MM.1S (cell line): ENCODE measurements at regions not wholly inside any gene's neighbourhood (a gene's known extent, or its start where the extent isn't known, plus 50 kb on each side); places are given as distances from the start of the nearest gene placed in this dataset.
"Not testable (repeated sequence)": the region's sequence is repeated elsewhere in the genome, so short reads cannot be mapped to it uniquely, and the experiment has no call there.

Experiments used
- DNase-seq: peaks from one replicate; pipeline ENCODE4 v3.0.0-alpha.2; 2015
- H2AFZ ChIP-seq: fragments of 300-600 bp; sonication (generic); 2 replicates; pipeline ENCODE4 v1.6.0; 2016; ENCODE audit warnings: antibody characterized with exemption, low read length
- H3F3A ChIP-seq: fragments of 300-600 bp; sonication (generic); 2 replicates; pipeline ENCODE4 v1.6.1; 2016; ENCODE audit warnings: mild to moderate bottlenecking, antibody characterized with exemption, low read length, moderate library complexity, mixed read lengths; ENCODE audit not compliant: insufficient read depth
- H3K27ac ChIP-seq: fragments of 300-600 bp; sonication (generic); 2 replicates; pipeline ENCODE4 v1.5.1; 2016; ENCODE audit warnings: mild to moderate bottlenecking, low read length
- H3K27me3 ChIP-seq: fragments of 300-600 bp; sonication (generic); replicated peaks from 2 replicates; pipeline ENCODE4 v1.6.0; 2016; ENCODE audit warnings: low read length; ENCODE audit not compliant: insufficient read depth
- H3K36me3 ChIP-seq: fragments of 300-600 bp; sonication (generic); replicated peaks from 2 replicates; pipeline ENCODE4 v1.6.1; 2016; ENCODE audit warnings: mild to moderate bottlenecking, low read length, mixed read lengths; ENCODE audit not compliant: insufficient read depth
- H3K4me1 ChIP-seq: fragments of 300-600 bp; sonication (generic); 2 replicates; pipeline ENCODE4 v1.6.1; 2016; ENCODE audit warnings: low read length, mixed read lengths
- H3K4me2 ChIP-seq: fragments of 300-600 bp; sonication (generic); 2 replicates; pipeline ENCODE4 v1.6.0; 2016; ENCODE audit warnings: low read depth, low read length
- H3K4me3 ChIP-seq: fragments of 300-600 bp; sonication (generic); 2 replicates; pipeline ENCODE4 v1.5.1; 2016; ENCODE audit warnings: low read length, mixed read lengths
- H3K79me2 ChIP-seq: fragments of 300-600 bp; sonication (generic); 2 replicates; pipeline ENCODE4 v1.6.1; 2016; ENCODE audit warnings: mixed run types, low read length, mixed read lengths
- H3K9ac ChIP-seq: fragments of 300-600 bp; sonication (generic); 2 replicates; pipeline ENCODE4 v1.6.1; 2016; ENCODE audit warnings: low read length, mixed read lengths
- H3K9me2 ChIP-seq: fragments of 300-600 bp; sonication (generic); replicated peaks from 2 replicates; pipeline ENCODE4 v1.6.1; 2016; ENCODE audit warnings: mild to moderate bottlenecking, low read length, mixed read lengths; ENCODE audit not compliant: insufficient read depth
- H3K9me3 ChIP-seq: fragments of 300-600 bp; sonication (generic); replicated peaks from 2 replicates; pipeline ENCODE4 v1.6.1; 2016; ENCODE audit warnings: mild to moderate bottlenecking, low read length, mixed read lengths; ENCODE audit not compliant: insufficient read depth
- H4K20me1 ChIP-seq: fragments of 300-600 bp; sonication (generic); 2 replicates; pipeline ENCODE4 v1.6.1; 2016; ENCODE audit warnings: mild to moderate bottlenecking, low read length, moderate library complexity, mixed read lengths; ENCODE audit not compliant: insufficient read depth
- EZH2 ChIP-seq: fragments of 300-600 bp; sonication (generic); optimal IDR thresholded peaks from 2 replicates; pipeline ENCODE3; 2017; ENCODE audit warnings: low read depth, mild to moderate bottlenecking, antibody characterized with exemption, low read length, mixed read lengths
- EZH2phosphoT487 ChIP-seq: fragments of 300-600 bp; sonication (generic); IDR thresholded peaks from 2 replicates; pipeline ENCODE4 v1.6.1; 2018; ENCODE audit warnings: antibody characterized with exemption, low read length
- TF ChIP-seq, protein P1 (sequence below): fragments of 300-600 bp; sonication (generic); IDR thresholded peaks from 2 replicates; pipeline ENCODE4 v1.5.1; 2016; ENCODE audit warnings: antibody characterized with exemption, low read length, mixed read lengths

GRCh38 chrX:73964579-73964978 is 112.1 kb upstream of the XIST start:
- Histone ChIP-seq H3K9ac (no peak overlapping the region), H3K4me2 (no peak overlapping the region), H2AFZ (no peak overlapping the region), H4K20me1 (no peaks in the 10 kb centered on the region), H3K4me3 (no peak overlapping the region), H3K9me3 (no peaks in the 10 kb centered on the region), H3K9me2 (no peaks in the 10 kb centered on the region), H3K36me3 (no peaks in the 10 kb centered on the region), H3K4me1 (no peaks in the 10 kb centered on the region), H3F3A (no peaks in the 10 kb centered on the region), H3K27me3 (no peaks in the 10 kb centered on the region), H3K79me2 (peaks cover 74% of the 10 kb centered on the region), H3K27ac (no peak overlapping the region)
- DNase-seq = no peak
- TF ChIP-seq EZH2phosphoT487 (no peak), EZH2 (no peak)
- TF ChIP-seq, protein P1, sequence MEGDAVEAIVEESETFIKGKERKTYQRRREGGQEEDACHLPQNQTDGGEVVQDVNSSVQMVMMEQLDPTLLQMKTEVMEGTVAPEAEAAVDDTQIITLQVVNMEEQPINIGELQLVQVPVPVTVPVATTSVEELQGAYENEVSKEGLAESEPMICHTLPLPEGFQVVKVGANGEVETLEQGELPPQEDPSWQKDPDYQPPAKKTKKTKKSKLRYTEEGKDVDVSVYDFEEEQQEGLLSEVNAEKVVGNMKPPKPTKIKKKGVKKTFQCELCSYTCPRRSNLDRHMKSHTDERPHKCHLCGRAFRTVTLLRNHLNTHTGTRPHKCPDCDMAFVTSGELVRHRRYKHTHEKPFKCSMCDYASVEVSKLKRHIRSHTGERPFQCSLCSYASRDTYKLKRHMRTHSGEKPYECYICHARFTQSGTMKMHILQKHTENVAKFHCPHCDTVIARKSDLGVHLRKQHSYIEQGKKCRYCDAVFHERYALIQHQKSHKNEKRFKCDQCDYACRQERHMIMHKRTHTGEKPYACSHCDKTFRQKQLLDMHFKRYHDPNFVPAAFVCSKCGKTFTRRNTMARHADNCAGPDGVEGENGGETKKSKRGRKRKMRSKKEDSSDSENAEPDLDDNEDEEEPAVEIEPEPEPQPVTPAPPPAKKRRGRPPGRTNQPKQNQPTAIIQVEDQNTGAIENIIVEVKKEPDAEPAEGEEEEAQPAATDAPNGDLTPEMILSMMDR = no peak

DNA sequence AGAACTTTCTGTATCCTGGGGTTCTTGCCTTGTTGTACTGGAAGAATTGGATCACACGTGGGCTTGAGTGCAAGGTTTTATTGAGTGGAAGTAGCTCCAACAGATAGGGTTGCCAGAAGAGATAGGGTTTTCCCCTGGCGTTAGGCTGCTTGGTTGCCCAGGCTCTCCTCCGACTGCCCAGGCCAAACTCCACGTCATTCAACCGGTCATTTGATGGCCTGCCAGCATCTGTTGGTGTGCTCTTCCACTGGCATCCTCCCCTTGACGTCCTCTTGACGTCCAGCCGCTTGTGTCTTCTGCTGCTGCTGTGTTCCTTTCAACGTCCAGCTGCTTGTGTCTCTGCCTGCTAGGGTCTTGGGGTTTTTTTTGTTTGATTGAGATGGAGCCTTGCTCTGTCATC is 111.2 kb upstream of the XIST start:
- no peaks in the 10 kb centered on the region for H3K27me3 ChIP-seq
- H3K4me3 ChIP-seq = no peak overlapping the region
- H3K9me2 ChIP-seq = no peaks in the 10 kb centered on the region
- no peak for TF ChIP-seq EZH2phosphoT487
- no peak for TF ChIP-seq EZH2
- DNase-seq = no peak
- no peak overlapping the region for H3K27ac ChIP-seq
- peaks cover 83% of the 10 kb centered on the region for H3K79me2 ChIP-seq
- no peak overlapping the region for H3K4me2 ChIP-seq
- no peak overlapping the region for H2AFZ ChIP-seq
- no peaks in the 10 kb centered on the region for H3K36me3 ChIP-seq
- no peaks in the 10 kb centered on the region for H3K9me3 ChIP-seq
- no peaks in the 10 kb centered on the region for H3F3A ChIP-seq
- H3K4me1 ChIP-seq = no peaks in the 10 kb centered on the region
- no peak overlapping the region for H3K9ac ChIP-seq
- H4K20me1 ChIP-seq = no peaks in the 10 kb centered on the region

- no peaks in the 10 kb centered on the region for H4K20me1 ChIP-seq
- H2AFZ ChIP-seq = no peak overlapping the region
- H3K9me3 ChIP-seq = no peaks in the 10 kb centered on the region
- no peaks in the 10 kb centered on the region for H3F3A ChIP-seq
- no peak for DNase-seq
- no peaks in the 10 kb centered on the region for H3K4me1 ChIP-seq
- no peaks in the 10 kb centered on the region for H3K36me3 ChIP-seq
- H3K4me2 ChIP-seq = no peak overlapping the region
- H3K4me3 ChIP-seq = no peak overlapping the region
- no peaks in the 10 kb centered on the region for H3K9me2 ChIP-seq
- H3K9ac ChIP-seq = no peak overlapping the region
- peaks cover 87% of the 10 kb centered on the region for H3K79me2 ChIP-seq
- TF ChIP-seq, protein P1 = no peak
- TF ChIP-seq EZH2 (no peak), EZH2phosphoT487 (no peak)
- H3K27me3 ChIP-seq = no peaks in the 10 kb centered on the region
- no peak overlapping the region for H3K27ac ChIP-seq
These were observed 110.4 kb upstream of the XIST start for GRCh38 chrX:73962948-73963347.

DNA sequence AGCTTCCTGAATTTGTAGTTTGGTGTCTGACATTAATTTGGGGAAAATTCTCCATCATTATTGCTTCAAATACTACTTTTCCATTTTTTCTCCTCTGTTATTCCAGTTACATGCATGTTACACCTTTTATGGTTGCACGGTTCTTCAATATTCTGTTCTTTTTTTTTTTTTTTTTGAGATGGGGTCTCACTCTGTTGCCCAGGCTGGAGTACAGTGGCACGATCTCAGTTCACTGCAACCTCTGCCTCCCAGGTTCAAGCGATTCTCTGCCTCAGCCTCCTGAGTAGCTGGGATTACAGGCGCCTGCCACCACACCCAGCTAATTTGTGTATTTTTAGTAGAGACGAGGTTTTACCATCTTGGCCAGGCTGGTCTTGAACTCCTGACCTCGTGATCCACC is 109.4 kb upstream of the XIST start:
- H3F3A ChIP-seq, H3K9me3 ChIP-seq, H3K9ac ChIP-seq, DNase-seq, H3K4me3 ChIP-seq, H3K27me3 ChIP-seq, H4K20me1 ChIP-seq, H3K27ac ChIP-seq, H2AFZ ChIP-seq, H3K4me2 ChIP-seq, H3K4me1 ChIP-seq, H3K9me2 ChIP-seq, H3K36me3 ChIP-seq: not testable (repeated sequence)
- peaks cover 90% of the 10 kb centered on the region for H3K79me2 ChIP-seq
